HG02840 (cell line): ENCODE measurements at regions not wholly inside any gene's neighbourhood (a gene's known extent, or its start where the extent isn't known, plus 50 kb on each side); places are given as distances from the start of the nearest gene placed in this dataset.
"Not testable (repeated sequence)": the region's sequence is repeated elsewhere in the genome, so short reads cannot be mapped to it uniquely, and the experiment has no call there.

Source experiments
- ATAC-seq: cut with Tn5 transposase; IDR thresholded peaks from one replicate; pipeline ENCODE4 v1.9.1; 2021; ENCODE audit warnings: mild to moderate bottlenecking, moderate library complexity, moderate number of reproducible peaks; ENCODE audit not compliant: unreplicated experiment, low FRiP score

DNA sequence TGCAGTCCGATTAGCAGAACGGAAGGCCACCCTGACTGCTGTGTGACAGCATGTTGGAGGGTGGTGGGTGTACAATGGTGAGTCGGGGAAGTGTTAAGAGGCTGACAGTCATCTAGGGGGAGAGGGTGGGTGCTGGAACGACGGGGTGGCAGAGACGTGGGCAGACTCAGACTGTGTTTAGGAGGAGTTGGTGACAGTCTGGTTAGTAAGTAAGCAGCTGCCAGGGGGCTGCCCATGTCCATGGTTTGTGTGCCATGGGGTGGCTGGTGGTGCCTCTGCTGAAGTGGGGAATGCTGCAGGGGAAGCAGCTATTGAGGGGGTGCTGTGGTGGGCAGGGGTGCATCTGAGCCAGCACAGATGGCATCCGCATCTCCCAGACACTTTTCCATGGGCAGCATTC lies 51.3 kb upstream of the BOD1 start:
- no peak for ATAC-seq

DNA sequence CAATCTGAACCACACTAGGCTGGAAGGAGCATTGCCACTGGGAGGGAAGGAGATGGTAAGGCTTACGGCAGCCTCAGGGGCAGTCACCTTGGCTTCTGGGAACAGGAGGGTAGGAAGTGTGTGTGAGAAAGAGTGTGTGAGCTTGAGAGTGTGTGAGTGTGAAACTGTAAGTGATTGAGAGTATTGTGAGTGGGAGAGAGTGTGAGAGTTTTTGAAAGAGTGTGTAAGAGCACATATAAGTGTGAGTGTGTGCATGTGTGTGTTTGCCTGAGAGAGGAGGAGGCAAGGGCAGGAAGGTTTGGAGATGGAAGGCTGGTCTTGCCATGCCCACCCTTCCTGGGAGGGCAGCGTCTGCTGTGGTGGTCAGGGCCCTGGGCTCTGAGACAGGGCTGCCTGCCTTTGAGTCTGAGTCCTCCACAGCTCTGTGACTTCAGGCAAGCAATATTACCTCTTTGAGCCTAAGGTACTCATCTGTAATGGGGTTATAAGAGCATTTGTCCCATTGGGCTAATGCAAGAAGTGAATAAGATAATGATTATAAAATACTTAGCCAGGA lies 51.9 kb upstream of the BOD1 start:
- no peak for ATAC-seq

DNA sequence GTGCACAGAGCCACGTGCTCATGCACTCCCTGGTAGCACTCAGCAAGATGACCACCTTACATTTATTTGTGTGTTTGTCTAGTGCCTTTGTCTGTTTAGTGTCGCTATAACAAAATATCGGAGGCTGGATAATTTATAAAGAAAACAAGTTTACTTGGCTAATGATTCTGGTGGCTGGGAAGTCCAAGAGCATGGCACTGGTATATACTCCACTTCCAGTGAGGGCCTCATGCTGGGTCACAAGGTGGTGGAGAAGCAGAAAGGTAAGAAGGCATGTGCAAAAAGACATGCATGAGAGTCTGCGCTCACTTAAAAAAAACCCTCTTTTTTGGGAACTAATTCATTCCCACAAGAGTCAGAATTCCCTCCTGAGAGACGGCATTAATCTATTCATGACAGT lies 52.5 kb upstream of the BOD1 start:
- ATAC-seq = no peak

DNA sequence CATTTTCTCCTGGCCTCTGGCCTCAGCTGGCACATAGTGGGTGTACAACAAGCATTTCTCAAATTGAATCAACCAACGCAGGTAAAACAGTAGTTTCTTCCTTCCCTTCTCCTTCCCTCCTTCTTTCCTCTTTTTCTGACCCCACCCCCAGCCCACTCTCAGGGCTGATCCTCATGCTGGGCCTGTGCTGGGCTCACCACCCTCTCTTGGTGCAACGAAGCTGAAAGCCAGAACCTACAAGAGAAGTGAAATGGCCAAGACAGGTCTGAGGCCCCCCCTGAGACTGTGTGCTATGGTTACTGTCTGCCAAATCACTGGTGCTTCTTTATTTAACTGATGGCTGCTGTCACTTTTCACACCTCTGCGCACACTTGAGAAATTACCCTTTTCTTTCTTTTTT lies 53.0 kb upstream of the BOD1 start:
- ATAC-seq = no peak

DNA sequence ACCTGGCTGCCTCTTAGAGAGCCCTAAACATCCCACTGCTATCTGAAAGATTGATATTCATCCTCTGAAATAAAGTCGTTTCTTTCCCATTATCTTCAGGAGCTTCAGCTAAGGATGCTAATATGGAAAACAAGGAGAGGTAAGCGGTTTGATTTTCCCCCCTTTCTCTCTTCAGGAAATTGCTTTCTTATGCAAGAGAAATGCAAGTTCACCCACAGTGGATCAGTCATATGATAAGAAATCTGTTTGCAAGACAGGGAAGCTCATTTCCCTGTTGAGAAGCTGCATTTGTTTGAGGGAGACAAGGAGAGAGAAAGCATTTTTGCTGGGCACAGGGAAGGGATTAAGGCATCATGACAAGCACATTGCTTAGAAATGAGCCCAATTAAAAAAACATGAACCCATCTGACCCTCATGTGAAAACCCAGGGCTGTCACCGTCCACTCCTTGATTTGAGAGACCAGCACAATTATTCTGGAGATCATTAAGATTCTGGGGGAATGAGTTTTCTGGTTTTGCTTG lies 53.7 kb upstream of the BOD1 start:
- ATAC-seq = no peak

DNA sequence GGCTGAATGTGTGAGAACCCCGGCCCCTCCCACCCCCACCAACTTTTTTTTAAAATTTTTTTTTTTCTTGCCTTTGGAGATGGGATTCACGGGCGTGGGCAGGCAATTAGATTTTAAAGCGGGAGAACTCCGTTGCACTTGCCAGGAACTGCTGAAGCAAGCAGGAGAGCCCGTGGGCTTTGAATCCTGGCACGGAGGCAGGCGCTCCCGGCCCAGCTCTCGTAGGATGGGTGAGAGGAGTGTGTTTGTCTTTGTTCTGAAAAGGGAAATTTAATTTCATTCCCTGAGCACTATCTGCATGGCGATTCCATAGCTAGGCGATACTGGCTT lies 54.3 kb upstream of the BOD1 start:
- ATAC-seq = no peak

DNA sequence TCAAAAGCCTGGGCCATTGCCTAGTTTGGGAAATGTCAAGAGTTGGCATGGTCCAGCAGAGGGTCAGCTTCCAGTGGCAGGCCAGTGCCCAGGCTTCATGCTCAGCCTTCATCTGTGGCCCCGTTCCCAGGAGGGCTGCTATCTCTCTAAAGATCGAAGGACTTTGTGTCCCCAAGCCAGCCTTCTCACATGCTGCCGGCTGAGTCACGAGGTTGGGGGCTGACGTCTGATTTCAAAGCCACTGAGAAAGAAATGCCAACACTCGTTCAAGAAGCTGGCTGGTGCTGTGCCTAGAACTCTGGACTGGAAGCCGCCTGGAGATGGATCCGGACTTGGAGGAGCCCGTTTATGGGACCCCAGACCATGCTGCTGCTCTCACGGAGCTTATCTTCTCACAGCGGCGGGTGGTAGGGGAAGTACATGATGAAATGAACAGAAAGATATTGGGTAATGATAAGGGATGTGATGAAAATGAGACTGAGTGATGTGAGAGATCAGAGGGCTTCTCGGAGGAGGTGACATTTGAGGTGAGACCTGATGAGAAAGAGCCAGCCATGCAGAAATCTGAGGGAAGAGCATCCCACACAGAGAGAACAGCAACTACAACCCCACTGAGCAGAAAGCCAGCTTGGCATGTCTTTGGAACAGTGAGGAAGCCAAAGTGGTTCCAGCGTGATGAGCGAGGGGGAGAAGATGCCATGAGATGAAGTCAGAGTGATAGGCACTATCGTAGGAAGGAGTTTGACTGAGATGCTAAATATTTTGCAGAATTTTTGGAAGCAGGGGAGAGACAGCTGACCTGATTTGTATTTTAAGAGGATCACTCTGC lies 54.9 kb upstream of the BOD1 start:
- no peak for ATAC-seq

DNA sequence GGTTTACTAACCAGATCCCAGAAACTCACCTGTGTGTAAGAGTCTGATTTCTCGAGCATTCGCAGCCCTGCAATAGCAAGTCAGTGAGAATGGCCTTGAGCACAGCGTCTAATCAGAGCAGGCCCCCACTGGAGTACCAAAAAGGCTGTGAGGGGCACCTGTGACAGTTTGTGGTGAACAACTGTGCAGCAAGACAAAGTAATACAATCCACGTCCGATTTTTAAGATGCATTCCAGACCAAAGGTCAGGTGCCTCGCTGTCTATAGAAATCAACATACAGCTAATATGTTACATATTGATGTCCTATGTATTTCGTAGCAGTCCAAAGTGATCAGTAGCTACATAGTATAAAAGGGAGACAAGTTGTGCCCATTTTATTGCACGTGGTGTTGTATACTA lies 55.7 kb upstream of the BOD1 start:
- no peak for ATAC-seq

DNA sequence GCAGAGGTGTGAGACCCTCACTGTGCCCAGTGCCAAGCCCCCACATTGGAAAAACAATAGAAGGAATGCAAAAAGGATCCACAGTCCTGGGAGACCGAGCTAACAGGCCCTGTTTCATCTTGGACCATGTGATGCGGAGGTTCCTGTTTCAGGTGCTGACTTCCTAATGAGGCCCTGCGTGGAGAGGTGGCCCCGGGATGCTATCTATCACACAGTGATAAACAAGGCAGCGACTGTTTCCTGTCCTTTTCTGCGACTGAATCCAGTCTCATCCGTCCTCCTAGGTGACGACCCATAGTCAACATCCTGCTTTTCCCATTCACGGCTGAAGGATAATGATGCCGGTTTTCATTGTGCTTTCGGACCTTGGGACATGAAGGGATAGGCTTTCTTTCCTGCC lies 56.4 kb upstream of the BOD1 start:
- no peak for ATAC-seq

DNA sequence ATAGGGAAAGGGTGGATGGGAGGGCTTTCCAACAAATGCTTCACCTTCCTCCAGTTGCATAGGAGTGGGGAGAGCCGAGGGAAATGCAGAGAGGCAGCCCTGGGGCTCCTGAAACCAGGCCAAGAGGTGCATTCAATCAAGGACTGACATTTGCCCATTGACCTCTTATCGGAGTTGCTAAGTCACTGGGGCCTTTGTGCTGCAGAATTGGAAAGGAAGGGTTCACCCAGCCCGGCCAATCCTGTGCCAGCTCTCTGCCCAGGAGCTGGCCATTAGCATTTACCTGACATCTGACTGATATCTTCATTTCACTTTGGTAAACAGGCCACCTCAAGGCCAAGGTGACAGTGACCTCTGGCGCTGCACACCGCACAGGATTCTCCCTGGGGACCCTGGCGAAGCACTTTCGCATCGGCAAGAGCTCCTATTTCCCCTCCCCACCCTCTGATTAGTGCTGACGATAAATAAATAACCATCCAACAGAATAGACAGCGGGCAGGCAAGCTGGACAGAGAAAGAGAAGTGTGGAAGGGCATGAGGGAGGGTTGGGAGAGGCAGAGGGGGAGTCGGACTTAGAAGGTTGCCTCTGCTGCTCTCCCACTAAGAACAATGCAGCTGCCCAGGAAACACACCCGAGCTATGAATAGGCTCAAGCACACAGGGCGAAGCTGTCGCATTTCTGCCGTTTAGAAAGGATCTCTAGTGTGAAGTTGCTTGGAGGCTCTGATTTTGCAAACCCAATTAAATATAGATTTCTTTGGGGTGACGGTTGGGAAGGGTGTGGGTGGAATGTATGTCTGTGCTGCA lies 57.0 kb upstream of the BOD1 start:
- ATAC-seq = no peak

DNA sequence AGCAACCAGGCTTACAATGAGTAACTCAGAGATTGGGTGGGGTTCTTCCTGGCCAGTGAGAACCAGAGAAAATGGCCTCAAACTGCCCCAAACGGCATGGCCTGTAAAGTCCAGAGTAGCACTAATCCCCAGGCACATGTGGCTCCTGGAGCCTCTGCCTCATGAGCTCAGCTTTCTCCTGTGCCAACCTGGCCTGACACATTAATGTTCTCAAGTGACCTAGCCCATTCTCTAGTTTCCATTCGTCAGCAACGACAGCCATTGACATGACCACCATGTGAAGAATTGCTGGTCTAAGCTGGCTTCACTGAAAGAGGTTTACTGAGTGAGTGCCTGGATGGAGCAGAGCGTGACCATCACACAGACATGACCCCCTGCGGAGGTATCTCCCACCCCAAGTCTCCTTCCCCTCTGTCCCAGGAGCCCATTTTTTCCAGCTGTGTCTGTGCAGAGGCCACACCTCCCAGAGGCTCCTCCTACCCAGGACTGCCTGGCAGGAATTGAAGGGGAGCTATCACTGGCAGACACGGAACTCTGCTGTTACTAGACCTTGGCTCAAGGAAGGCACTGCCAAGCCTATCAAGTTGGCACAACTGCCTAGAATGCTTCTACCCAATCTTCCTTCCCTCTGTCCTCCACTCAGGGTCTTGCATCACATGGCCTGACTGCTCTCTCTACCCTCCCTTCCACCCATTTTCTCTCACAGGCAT lies 59.0 kb upstream of the BOD1 start:
- ATAC-seq = no peak

DNA sequence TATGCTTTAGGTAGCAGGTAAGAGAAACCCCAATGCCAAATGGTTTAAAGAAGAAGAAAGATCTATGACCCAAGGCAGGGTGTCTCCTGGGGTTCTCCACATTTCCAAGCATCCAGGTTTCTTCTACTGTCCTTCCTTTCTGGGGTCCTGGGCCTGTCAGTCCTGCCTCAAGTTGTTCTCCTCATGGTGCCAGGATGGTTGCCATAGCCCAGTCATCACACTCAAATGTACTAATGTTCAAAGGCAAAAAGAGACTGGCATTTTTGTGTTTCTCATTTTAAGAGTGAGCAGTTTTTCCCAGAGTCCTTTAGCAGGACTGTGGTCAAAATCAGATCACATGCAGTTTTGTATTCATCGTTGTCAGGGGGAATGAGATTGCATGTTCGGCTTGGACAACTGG lies 59.9 kb upstream of the BOD1 start:
- ATAC-seq = no peak

DNA sequence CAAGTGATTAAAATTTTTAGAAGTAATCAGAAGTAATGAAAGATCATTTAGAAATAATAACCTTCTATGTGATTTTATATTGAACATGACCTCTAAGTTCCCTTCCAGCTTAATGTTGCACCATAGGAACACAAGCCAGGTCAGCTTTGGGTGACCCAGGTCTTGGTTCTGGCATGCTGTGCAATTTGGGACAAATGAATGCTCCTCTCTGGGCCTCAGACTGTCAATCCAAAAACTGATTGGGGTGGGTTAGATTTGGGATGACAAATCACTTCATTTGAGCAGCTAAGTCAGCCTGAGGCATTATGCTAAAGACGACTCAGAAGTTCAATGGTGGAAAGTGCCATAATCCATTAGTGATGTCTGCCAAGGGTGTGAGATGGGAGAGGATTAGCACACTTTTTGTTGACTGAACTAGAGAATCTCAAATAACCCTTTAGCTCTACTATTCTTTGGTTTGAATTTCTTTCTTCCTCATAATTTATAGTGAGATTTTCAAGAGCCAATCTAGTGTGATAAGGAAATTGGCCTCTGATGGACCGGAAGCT lies 60.7 kb upstream of the BOD1 start:
- ATAC-seq = no peak

DNA sequence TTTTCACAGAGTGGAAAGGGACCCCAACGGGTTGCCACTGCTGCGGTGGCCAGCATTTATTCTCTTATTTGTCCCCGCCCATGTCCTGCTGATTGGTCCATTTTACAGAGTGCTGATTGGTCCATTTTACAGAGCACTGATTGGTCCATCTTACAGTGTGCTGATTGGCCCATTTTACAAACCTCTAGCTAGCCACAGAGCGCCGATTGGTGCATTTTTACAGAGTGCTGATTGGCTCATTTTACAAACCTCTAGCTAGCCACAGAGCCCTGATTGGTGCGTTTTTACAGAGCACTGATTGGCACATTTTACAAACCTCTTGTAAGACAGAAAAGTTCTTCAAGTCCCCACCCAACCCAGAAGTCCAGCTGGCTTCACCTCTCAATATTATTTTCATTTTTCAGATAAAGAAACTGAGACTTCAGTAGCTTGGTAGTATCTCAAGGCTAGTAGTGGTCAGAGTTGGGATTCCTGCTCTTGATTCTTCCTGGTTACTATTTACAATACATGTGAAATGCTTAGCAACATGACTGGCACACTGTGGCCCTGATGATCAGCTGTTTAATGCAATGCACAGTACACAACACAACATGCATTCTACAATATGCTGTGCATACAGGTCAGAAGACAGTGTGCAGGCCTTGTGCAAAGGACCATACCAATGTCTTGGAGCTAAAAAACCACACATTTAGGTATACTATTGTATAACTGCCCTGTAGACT lies 63.6 kb upstream of the BOD1 start:
- no peak for ATAC-seq

DNA sequence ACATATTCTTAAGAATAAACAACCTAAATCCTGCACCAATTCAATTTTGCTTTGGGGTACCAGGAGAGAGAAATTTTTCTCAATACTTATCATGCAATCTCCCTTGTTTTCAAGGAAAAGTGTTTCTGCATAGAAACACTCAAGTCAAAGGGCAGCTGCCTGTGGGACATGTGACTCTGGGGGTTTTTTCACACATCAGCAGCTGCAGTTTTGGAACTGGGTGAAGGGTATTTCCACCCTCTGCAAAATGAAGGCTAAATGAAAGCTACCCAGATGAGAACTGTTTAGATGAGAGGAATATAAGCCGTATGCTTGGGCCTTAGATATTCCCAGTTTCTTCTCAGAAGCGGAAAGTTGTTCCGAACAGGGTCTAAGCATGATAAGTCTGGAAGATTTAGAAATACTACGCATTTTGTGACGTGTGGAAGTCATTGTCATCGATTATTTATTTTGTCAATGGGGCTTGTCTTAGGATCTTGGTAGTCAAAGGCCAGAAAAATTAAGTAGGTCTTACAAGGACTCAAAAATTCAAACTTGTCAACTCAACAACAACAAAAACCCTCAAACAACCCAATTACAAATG lies 64.3 kb upstream of the BOD1 start:
- ATAC-seq = no peak

DNA sequence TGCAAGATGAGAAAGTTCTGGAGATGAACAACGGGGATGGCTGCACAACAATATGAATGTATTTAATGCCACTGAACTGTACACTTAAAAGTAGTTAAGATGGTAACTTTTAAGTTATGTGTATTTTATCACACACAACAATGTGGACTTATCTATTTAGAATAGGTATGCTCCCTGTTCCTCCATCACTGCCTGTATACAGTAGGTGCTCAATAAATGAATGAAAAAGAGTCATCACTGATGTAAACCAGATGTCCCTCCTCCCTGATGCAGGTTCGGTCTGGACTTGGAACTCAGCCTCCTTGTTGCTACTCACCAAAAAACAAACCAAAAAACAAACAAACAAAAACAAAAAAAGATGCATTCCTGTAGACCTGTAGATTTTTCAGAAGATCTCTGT lies 65.9 kb upstream of the BOD1 start:
- ATAC-seq = no peak

DNA sequence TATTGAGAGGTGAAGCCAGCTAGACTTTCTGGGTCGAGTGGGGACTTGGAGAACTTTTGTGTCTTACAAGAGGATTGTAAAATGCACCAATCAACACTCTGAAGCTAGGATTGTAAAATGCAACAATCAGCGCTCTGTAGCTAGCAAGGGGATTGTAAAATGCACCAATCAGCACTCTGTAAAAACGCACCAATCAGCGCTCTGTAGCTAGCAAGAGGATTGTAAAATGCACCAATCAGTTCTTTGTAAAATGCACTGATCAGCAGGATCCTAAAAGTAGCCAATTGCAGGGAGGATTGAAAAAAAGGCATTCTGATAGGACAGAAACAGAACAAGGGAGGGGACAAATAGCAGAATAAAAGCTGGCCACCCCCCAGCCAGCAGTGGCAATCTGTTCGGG lies 68.1 kb upstream of the BOD1 start:
- not testable (repeated sequence) for ATAC-seq

DNA sequence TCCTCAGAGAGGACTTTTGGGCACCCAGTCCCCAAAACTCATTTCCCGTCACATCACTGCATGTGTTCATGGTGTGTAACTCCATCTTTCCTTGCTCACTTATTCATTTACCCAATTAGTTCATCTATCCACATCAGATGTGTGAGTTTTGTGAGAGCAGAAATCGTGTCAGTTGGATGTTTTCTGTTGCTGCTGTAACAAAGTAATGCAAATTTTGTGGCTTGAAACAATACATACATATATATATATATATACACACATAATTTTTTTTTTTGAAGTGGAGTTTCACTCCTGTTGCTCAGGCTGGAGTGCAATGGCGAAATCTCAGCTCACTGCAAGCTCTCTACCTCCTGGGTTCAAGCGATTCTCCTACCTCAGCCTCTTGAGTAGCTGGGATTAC lies 70.5 kb upstream of the BOD1 start:
- no peak for ATAC-seq

DNA sequence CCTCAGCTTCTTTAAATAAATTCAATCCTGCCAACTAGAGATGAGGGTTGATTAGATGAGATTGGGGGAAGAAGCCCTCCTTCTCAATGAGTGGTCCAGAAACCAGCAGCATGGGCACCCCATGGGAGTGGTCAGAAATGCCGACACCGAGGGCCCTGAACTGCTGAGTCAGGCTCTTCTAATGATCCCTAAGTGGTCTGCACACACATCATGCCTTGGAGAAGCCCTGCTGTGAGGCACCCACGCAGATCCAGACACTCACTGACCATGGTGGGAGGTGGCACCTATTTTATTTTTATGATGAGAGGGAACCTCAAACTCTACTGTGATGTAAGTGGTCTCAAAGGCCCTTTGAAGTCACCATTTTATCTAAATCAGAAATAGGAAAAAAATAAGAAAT lies 72.3 kb upstream of the BOD1 start:
- ATAC-seq = no peak
